RWPE2 (cell line): ENCODE measurements at regions not wholly inside any gene's neighbourhood (a gene's known extent, or its start where the extent isn't known, plus 50 kb on each side); places are given as distances from the start of the nearest gene placed in this dataset.

Source experiments
- ATAC-seq: fragments of 200-7000 bp; cut with Tn5 transposase; 3 replicates; pipeline ENCODE4 v1.9.1; 2021; ENCODE audit warnings: low read depth
- DNase-seq: peaks from one replicate; pipeline ENCODE4 v3.0.0-alpha.2; 2020; ENCODE audit warnings: low spot score
- H3K27ac ChIP-seq: fragments of 450-650 bp; 2 replicates; pipeline ENCODE4 v1.5.1; 2017; ENCODE audit warnings: mild to moderate bottlenecking; ENCODE audit not compliant: poor library complexity, severe bottlenecking
- H3K27me3 ChIP-seq: fragments of 250-450 bp; sonication (Bioruptor Pico); 2 replicates; pipeline ENCODE4 v1.5.1; 2021; ENCODE audit warnings: mild to moderate bottlenecking, moderate library complexity; ENCODE audit not compliant: insufficient read depth, poor library complexity, severe bottlenecking
- H3K36me3 ChIP-seq: fragments of 250-450 bp; sonication (Bioruptor Pico); 2 replicates; pipeline ENCODE4 v1.5.1; 2020; ENCODE audit warnings: low read depth, mild to moderate bottlenecking, moderate library complexity
- H3K4me1 ChIP-seq: fragments of 250-450 bp; sonication (Bioruptor Pico); 2 replicates; pipeline ENCODE4 v1.5.1; 2021; ENCODE audit warnings: mild to moderate bottlenecking, moderate library complexity; ENCODE audit not compliant: insufficient read depth, poor library complexity, severe bottlenecking
- H3K4me3 ChIP-seq: fragments of 250-450 bp; sonication (Bioruptor Pico); 2 replicates; pipeline ENCODE4 v1.5.1; 2021; ENCODE audit warnings: mild to moderate bottlenecking, moderate library complexity; ENCODE audit not compliant: severe bottlenecking
- H3K9me3 ChIP-seq: fragments of 250-450 bp; sonication (Bioruptor Pico); 2 replicates; pipeline ENCODE4 v1.5.1; 2021; ENCODE audit warnings: mild to moderate bottlenecking, moderate library complexity; ENCODE audit not compliant: severe bottlenecking
- CTCF ChIP-seq: fragments of 450-650 bp; IDR thresholded peaks from one replicate; pipeline ENCODE4 v1.5.1; 2017; ENCODE audit warnings: mild to moderate bottlenecking, moderate library complexity; ENCODE audit not compliant: poor library complexity, severe bottlenecking

GRCh38 chr1:233443040-233443760 lies 115.7 kb downstream of the MAP3K21 start:
- Histone ChIP-seq H3K4me3 (no peak overlapping the region), H3K9me3 (no peaks in the 10 kb centered on the region), H3K27me3 (no peaks in the 10 kb centered on the region), H3K36me3 (no peaks in the 10 kb centered on the region), H3K4me1 (peaks cover 6% of the 10 kb centered on the region), H3K27ac (no peak overlapping the region)
- no peak for TF ChIP-seq CTCF
- peak; percentile 42 for ATAC-seq
- no peak for DNase-seq

GRCh38 chr1:233444484-233444883 lies 117.0 kb downstream of the MAP3K21 start:
- Histone ChIP-seq H3K9me3 (no peaks in the 10 kb centered on the region), H3K4me1 (peaks cover 6% of the 10 kb centered on the region), H3K27me3 (no peaks in the 10 kb centered on the region), H3K27ac (no peak overlapping the region), H3K36me3 (no peaks in the 10 kb centered on the region), H3K4me3 (no peak overlapping the region)
- TF ChIP-seq CTCF: no peak
- ATAC-seq: no peak
- DNase-seq: no peak

- H3K9me3 ChIP-seq: no peaks in the 10 kb centered on the region
- no peak for ATAC-seq
- no peaks in the 10 kb centered on the region for H3K27me3 ChIP-seq
- H3K27ac ChIP-seq: no peak overlapping the region
- no peak for TF ChIP-seq CTCF
- no peak for DNase-seq
- H3K36me3 ChIP-seq: no peaks in the 10 kb centered on the region
- no peak overlapping the region for H3K4me3 ChIP-seq
- peaks cover 6% of the 10 kb centered on the region for H3K4me1 ChIP-seq
These were observed 118.2 kb downstream of the MAP3K21 start for GRCh38 chr1:233445737-233446136.

GRCh38 chr1:233446935-233447334 lies 119.4 kb downstream of the MAP3K21 start:
- Histone ChIP-seq H3K4me3 (no peak overlapping the region), H3K4me1 (peaks cover 6% of the 10 kb centered on the region), H3K9me3 (no peaks in the 10 kb centered on the region), H3K27me3 (no peaks in the 10 kb centered on the region), H3K27ac (no peak overlapping the region), H3K36me3 (no peaks in the 10 kb centered on the region)
- no peak for TF ChIP-seq CTCF
- ATAC-seq (no peak), DNase-seq (no peak)

- Histone ChIP-seq H3K9me3 (no peaks in the 10 kb centered on the region), H3K36me3 (no peaks in the 10 kb centered on the region), H3K27ac (no peak overlapping the region), H3K4me3 (no peak overlapping the region), H3K27me3 (no peaks in the 10 kb centered on the region), H3K4me1 (peaks cover 1% of the 10 kb centered on the region)
- ATAC-seq (no peak), DNase-seq (no peak)
- no peak for TF ChIP-seq CTCF
These were observed 120.7 kb downstream of the MAP3K21 start for GRCh38 chr1:233448109-233448689.
